Right lobe of liver (tissue), 4 donors: ENCODE measurements at regions not wholly inside any gene's neighbourhood (a gene's known extent, or its start where the extent isn't known, plus 50 kb on each side); places are given as distances from the start of the nearest gene placed in this dataset.

Experiments used
- POLR2A ChIP-seq: fragments of 450-650 bp; IDR thresholded peaks from one replicate; pipeline ENCODE4 v1.6.1; 2017; ENCODE audit warnings: antibody characterized with exemption, mild to moderate bottlenecking
- TF ChIP-seq, protein P1 (sequence below), 4 donors: fragments of 200-600 bp in 3 of 4; fragments of 450-650 bp in 1 of 4; IDR thresholded peaks; one replicate each; pipeline versions ENCODE4 v1.5.1 to v1.8.0; 2016 to 2022; ENCODE audit warnings: antibody characterized with exemption in 4 of 4, mild to moderate bottlenecking in 2 of 4
- donor health status: DM: no; HTN: no; CAD: no.
- donor health status: DM: no; HTN: no; CAD: no.
- donor health status: DM: no; HTN: yes; CAD: no.

DNA sequence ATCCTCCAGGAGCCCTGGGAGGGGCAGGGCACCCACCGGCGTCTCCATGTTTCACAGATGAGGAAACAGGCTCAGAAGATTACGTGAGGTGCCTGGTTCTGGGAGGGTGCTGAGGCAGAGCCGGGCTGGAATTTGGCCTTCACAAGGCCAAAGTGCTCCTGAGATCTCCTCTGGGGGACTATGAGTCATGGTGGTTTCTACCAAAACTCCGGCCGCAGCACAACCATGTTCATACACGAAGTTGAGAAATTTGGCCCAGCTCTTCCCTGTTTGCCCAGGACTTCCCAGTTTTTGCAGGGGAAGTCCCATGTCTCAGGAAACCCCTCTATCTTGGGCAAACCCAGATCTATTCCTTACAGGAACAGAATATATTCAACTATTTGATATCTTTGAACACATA, 172.9 kb upstream of the CDYL start:
- TF ChIP-seq, protein P1, sequence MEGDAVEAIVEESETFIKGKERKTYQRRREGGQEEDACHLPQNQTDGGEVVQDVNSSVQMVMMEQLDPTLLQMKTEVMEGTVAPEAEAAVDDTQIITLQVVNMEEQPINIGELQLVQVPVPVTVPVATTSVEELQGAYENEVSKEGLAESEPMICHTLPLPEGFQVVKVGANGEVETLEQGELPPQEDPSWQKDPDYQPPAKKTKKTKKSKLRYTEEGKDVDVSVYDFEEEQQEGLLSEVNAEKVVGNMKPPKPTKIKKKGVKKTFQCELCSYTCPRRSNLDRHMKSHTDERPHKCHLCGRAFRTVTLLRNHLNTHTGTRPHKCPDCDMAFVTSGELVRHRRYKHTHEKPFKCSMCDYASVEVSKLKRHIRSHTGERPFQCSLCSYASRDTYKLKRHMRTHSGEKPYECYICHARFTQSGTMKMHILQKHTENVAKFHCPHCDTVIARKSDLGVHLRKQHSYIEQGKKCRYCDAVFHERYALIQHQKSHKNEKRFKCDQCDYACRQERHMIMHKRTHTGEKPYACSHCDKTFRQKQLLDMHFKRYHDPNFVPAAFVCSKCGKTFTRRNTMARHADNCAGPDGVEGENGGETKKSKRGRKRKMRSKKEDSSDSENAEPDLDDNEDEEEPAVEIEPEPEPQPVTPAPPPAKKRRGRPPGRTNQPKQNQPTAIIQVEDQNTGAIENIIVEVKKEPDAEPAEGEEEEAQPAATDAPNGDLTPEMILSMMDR (IDR thresholded peaks at IDR 0.05), result no peak
- TF ChIP-seq POLR2A, result no peak
